Right cardiac atrium (tissue), 5 donors: ENCODE measurements at regions not wholly inside any gene's neighbourhood (a gene's known extent, or its start where the extent isn't known, plus 50 kb on each side); places are given as distances from the start of the nearest gene placed in this dataset.

ENCODE experiments used
- ATAC-seq, 2 donors: fragments of 200-7000 bp; cut with Tn5 transposase; one replicate each; pipeline versions ENCODE4 v1.8.0 to v1.9.1; 2020; ENCODE audit warnings: moderate library complexity in 2 of 2, mild to moderate bottlenecking in 1 of 2
- DNase-seq, 3 donors: peaks; one replicate each; pipeline ENCODE4 v3.0.0-alpha.2; 2020
- H3K27ac ChIP-seq: one replicate; pipeline ENCODE4 v1.5.1; 2013; ENCODE audit warnings: mild to moderate bottlenecking, low read length, control low read depth, moderate library complexity
- H3K27me3 ChIP-seq: one replicate; pipeline ENCODE4 v1.6.1; 2013; ENCODE audit not compliant: control insufficient read depth, insufficient read depth
- H3K4me1 ChIP-seq: one replicate; pipeline ENCODE4 v1.6.1; 2013; ENCODE audit warnings: low read length; ENCODE audit not compliant: control insufficient read depth, insufficient read depth
- H3K4me3 ChIP-seq: one replicate; pipeline ENCODE4 v1.5.1; 2013; ENCODE audit warnings: low read length, control low read depth
- H3K9me3 ChIP-seq: one replicate; pipeline ENCODE4 v1.6.1; 2013; ENCODE audit warnings: low read length; ENCODE audit not compliant: control insufficient read depth
- WGBS: extraction: QIAGEN DNeasy Blood & Tissue Kit; methylation state at CpG from one replicate; pipeline ENCODE4 v1.1.7; 2013; 5-methylcytosine and 5-hydroxymethylcytosine counted together
- intact Hi-C, 4 donors: fragments of 100-400 bp; cut with DNase I; formaldehyde crosslinking; loops; one replicate each; pipeline versions ENCODE4 v1.11.0 to v1.14.0; 2022 to 2023
- donor health status: healthy with polysubstance abuse.
- donor health status: DM: no; HTN: yes; CAD: no.
- donor health status: DM: no; HTN: no; CAD: no.
- donor health status: DM: no; HTN: yes; CAD: no; lungs with severe emphysema.
- donor health status: DM: yes; HTN: yes; CAD: no.

- Histone ChIP-seq H3K4me3 (no peak overlapping the region), H3K27ac (no peak overlapping the region), H3K9me3 (no peaks in the 10 kb centered on the region), H3K4me1 (no peaks in the 10 kb centered on the region), H3K27me3 (no peaks in the 10 kb centered on the region)
- DNase-seq (no peak), ATAC-seq (no peak)
- 85% methylated on average over 2 of the region's 2 CpGs for WGBS
- intact Hi-C loops: no loop called here
Measured at GRCh38 chr4:83932750-83933391, 397.0 kb downstream of the GPAT3 start.

GRCh38 chr4:83931659-83932438, 395.9 kb downstream of the GPAT3 start:
- no peak overlapping the region for H3K4me3 ChIP-seq
- no peaks in the 10 kb centered on the region for H3K27me3 ChIP-seq
- DNase-seq: no peak
- no peak for ATAC-seq
- H3K27ac ChIP-seq: no peak overlapping the region
- 74% methylated on average over 6 of the region's 6 CpGs for WGBS
- intact Hi-C loops: no loop called here
- H3K4me1 ChIP-seq: no peaks in the 10 kb centered on the region
- H3K9me3 ChIP-seq: no peaks in the 10 kb centered on the region

GRCh38 chr4:83929550-83929949, 393.6 kb downstream of the GPAT3 start:
- no peak for DNase-seq
- ATAC-seq: no peak
- Histone ChIP-seq H3K4me1 (no peaks in the 10 kb centered on the region), H3K4me3 (no peak overlapping the region), H3K27ac (no peak overlapping the region), H3K9me3 (no peaks in the 10 kb centered on the region), H3K27me3 (no peaks in the 10 kb centered on the region)
- WGBS: 67% methylated on average over 4 of the region's 4 CpGs
- intact Hi-C loops: no loop called here

GRCh38 chr4:83926950-83927349, 391.0 kb downstream of the GPAT3 start:
- ATAC-seq: no peak
- intact Hi-C loops: no loop called here
- 42% methylated on average over 1 of the region's 1 CpG for WGBS

GRCh38 chr4:83923341-83923740, 387.4 kb downstream of the GPAT3 start:
- DNase-seq (no peak), ATAC-seq (no peak)
- Histone ChIP-seq H3K4me1 (no peaks in the 10 kb centered on the region), H3K27ac (no peak overlapping the region), H3K9me3 (no peaks in the 10 kb centered on the region), H3K4me3 (no peak overlapping the region), H3K27me3 (no peaks in the 10 kb centered on the region)
- WGBS: 95% methylated on average over 1 of the region's 1 CpG
- intact Hi-C loops: no loop called here

More at GRCh38 chr4:83926950-83927349, 391.0 kb downstream of the GPAT3 start:
- Histone ChIP-seq H3K27ac (no peak overlapping the region), H3K4me3 (no peak overlapping the region), H3K9me3 (no peaks in the 10 kb centered on the region), H3K27me3 (no peaks in the 10 kb centered on the region), H3K4me1 (no peaks in the 10 kb centered on the region)
- DNase-seq: no peak

GRCh38 chr4:83922402-83922801, 386.5 kb downstream of the GPAT3 start:
- Histone ChIP-seq H3K27ac (no peak overlapping the region), H3K27me3 (no peaks in the 10 kb centered on the region), H3K4me3 (no peak overlapping the region), H3K9me3 (no peaks in the 10 kb centered on the region), H3K4me1 (no peaks in the 10 kb centered on the region)
- intact Hi-C loops: no loop called here
- ATAC-seq (no peak), DNase-seq (no peak)
- WGBS: 22% methylated on average over 1 of the region's 1 CpG

GRCh38 chr4:83921124-83921523, 385.2 kb downstream of the GPAT3 start:
- H3K27me3 ChIP-seq: no peaks in the 10 kb centered on the region
- H3K4me3 ChIP-seq: no peak overlapping the region
- no peak overlapping the region for H3K27ac ChIP-seq
- DNase-seq (no peak), ATAC-seq (no peak)
- WGBS: 90% methylated on average over 8 of the region's 8 CpGs
- intact Hi-C loops: no loop called here
- H3K4me1 ChIP-seq: no peaks in the 10 kb centered on the region
- no peaks in the 10 kb centered on the region for H3K9me3 ChIP-seq

- intact Hi-C loops: no loop called here
- H3K4me1 ChIP-seq: no peaks in the 10 kb centered on the region
- no peaks in the 10 kb centered on the region for H3K9me3 ChIP-seq
- ATAC-seq (no peak), DNase-seq (no peak)
- no peak overlapping the region for H3K27ac ChIP-seq
- H3K4me3 ChIP-seq: no peak overlapping the region
- WGBS: 77% methylated on average over 3 of the region's 3 CpGs
- no peaks in the 10 kb centered on the region for H3K27me3 ChIP-seq
Measured at GRCh38 chr4:83920375-83920774, 384.5 kb downstream of the GPAT3 start.

GRCh38 chr4:83917572-83917971, 381.7 kb downstream of the GPAT3 start:
- ATAC-seq: no peak
- Histone ChIP-seq H3K4me1 (no peaks in the 10 kb centered on the region), H3K27ac (no peak overlapping the region), H3K4me3 (no peak overlapping the region), H3K9me3 (no peaks in the 10 kb centered on the region), H3K27me3 (no peaks in the 10 kb centered on the region)
- 73% methylated on average over 8 of the region's 8 CpGs for WGBS
- intact Hi-C loops: no loop called here
- DNase-seq: no peak

GRCh38 chr4:83910693-83911092, 374.8 kb downstream of the GPAT3 start:
- Histone ChIP-seq H3K4me1 (no peaks in the 10 kb centered on the region), H3K27ac (no peak overlapping the region), H3K27me3 (no peaks in the 10 kb centered on the region), H3K9me3 (no peaks in the 10 kb centered on the region), H3K4me3 (no peak overlapping the region)
- DNase-seq (no peak), ATAC-seq (no peak)
- 73% methylated on average over 1 of the region's 1 CpG for WGBS
- intact Hi-C loops: no loop called here

- WGBS: 57% methylated on average over 2 of the region's 2 CpGs
- no peak for DNase-seq
- H3K9me3 ChIP-seq: no peaks in the 10 kb centered on the region
- H3K27me3 ChIP-seq: no peaks in the 10 kb centered on the region
- no peak overlapping the region for H3K27ac ChIP-seq
- intact Hi-C loops: no loop called here
- H3K4me1 ChIP-seq: no peaks in the 10 kb centered on the region
- ATAC-seq: no peak
- no peak overlapping the region for H3K4me3 ChIP-seq
Measured at GRCh38 chr4:83906561-83906960, 370.7 kb downstream of the GPAT3 start.
